Prostate gland (tissue), 2 donors: ENCODE measurements at regions not wholly inside any gene's neighbourhood (a gene's known extent, or its start where the extent isn't known, plus 50 kb on each side); places are given as distances from the start of the nearest gene placed in this dataset.

ENCODE experiments used
- DNase-seq: peaks from one replicate; pipeline ENCODE4 v3.0.0-alpha.2; 2019; ENCODE audit warnings: low spot score
- H3K27ac ChIP-seq, 2 donors: fragments of 200-600 bp; sonication (generic); 2 replicates each; pipeline ENCODE4 v1.5.1; 2017 to 2019
- H3K27me3 ChIP-seq: fragments of 200-600 bp; sonication (generic); replicated peaks from 2 replicates; pipeline ENCODE4 v1.5.1; 2019; ENCODE audit not compliant: insufficient read depth
- H3K36me3 ChIP-seq, 2 donors: fragments of 200-600 bp; sonication (generic); 1 replicate in 1 of 2; 2 replicates in 1 of 2; pipeline versions ENCODE4 v1.5.1 to v1.8.1; 2017 to 2019
- H3K4me1 ChIP-seq: fragments of 200-600 bp; sonication (generic); replicated peaks from 2 replicates; pipeline ENCODE4 v1.5.1; 2019
- H3K4me3 ChIP-seq, 2 donors: fragments of 200-600 bp; sonication (generic); 2 replicates each; pipeline ENCODE4 v1.5.1; 2017 to 2019
- H3K9me3 ChIP-seq: fragments of 200-600 bp; sonication (generic); 2 replicates; pipeline ENCODE4 v1.5.1; 2017
- POLR2A ChIP-seq: fragments of 450-650 bp; IDR thresholded peaks from one replicate; pipeline ENCODE4 v1.6.1; 2016; ENCODE audit warnings: antibody characterized with exemption, mild to moderate bottlenecking
- POLR2AphosphoS5 ChIP-seq: sonication (generic); formaldehyde crosslinking; IDR thresholded peaks from one replicate; pipeline ENCODE4 v1.6.1; 2017; ENCODE audit warnings: antibody characterized with exemption
- WGBS: methylation state at CpG from one replicate; pipeline ENCODE4 v1.1.5; 2018; 5-methylcytosine and 5-hydroxymethylcytosine counted together
- intact Hi-C: fragments of 100-400 bp; cut with DNase I; formaldehyde crosslinking; loops from one replicate; pipeline ENCODE4 v1.14.2; 2022
- TF ChIP-seq, protein P1 (sequence below), 4 experiments: fragments of 200-600 bp in 2 of 4; fragments of 450-650 bp in 2 of 4; sonication (generic) in 2 of 4; IDR thresholded peaks; 1 replicate in 3 of 4; 2 replicates in 1 of 4; pipeline ENCODE4 v1.5.1; 2016 to 2019; ENCODE audit warnings: antibody characterized with exemption in 4 of 4, mild to moderate bottlenecking in 2 of 4, moderate library complexity in 2 of 4

DNA sequence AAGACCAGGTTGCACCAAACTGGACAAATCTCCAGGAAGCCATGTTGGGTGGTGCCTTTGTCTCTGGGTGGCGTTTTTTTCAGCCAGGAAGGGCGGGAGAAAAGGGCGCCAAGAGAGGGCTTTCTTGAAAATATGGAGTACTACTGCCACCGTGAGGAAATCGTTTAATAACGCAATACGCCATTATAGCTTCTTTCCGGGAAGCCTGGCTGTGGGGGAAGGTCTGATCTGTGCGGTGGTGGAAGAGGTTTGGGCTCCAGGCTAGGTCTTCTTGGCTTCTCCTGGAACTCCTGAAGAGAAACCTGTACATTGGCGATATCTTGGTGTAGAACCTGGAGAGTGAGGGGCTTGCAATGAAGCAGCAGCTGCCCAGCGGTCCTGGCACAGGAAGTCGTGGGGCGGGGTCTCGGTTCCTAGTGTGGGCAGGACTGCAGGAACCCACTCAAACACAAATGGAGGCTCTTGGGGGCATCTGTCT lies 202.7 kb downstream of the OR13H1 start:
- intact Hi-C loops: no loop called here
- no peak for DNase-seq
- WGBS: 96% methylated on average over 14 of the region's 14 CpGs
- H3K27me3 ChIP-seq: no peaks in the 10 kb centered on the region
- no peak overlapping the region for H3K4me3 ChIP-seq
- no peaks in the 10 kb centered on the region for H3K4me1 ChIP-seq
- H3K9me3 ChIP-seq: no peaks in the 10 kb centered on the region
- no peaks in the 10 kb centered on the region for H3K36me3 ChIP-seq
- TF ChIP-seq, protein P1, sequence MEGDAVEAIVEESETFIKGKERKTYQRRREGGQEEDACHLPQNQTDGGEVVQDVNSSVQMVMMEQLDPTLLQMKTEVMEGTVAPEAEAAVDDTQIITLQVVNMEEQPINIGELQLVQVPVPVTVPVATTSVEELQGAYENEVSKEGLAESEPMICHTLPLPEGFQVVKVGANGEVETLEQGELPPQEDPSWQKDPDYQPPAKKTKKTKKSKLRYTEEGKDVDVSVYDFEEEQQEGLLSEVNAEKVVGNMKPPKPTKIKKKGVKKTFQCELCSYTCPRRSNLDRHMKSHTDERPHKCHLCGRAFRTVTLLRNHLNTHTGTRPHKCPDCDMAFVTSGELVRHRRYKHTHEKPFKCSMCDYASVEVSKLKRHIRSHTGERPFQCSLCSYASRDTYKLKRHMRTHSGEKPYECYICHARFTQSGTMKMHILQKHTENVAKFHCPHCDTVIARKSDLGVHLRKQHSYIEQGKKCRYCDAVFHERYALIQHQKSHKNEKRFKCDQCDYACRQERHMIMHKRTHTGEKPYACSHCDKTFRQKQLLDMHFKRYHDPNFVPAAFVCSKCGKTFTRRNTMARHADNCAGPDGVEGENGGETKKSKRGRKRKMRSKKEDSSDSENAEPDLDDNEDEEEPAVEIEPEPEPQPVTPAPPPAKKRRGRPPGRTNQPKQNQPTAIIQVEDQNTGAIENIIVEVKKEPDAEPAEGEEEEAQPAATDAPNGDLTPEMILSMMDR (IDR thresholded peaks at IDR 0.05): no peak
- TF ChIP-seq POLR2AphosphoS5 (no peak), POLR2A (no peak)
- H3K27ac ChIP-seq: no peak overlapping the region

DNA sequence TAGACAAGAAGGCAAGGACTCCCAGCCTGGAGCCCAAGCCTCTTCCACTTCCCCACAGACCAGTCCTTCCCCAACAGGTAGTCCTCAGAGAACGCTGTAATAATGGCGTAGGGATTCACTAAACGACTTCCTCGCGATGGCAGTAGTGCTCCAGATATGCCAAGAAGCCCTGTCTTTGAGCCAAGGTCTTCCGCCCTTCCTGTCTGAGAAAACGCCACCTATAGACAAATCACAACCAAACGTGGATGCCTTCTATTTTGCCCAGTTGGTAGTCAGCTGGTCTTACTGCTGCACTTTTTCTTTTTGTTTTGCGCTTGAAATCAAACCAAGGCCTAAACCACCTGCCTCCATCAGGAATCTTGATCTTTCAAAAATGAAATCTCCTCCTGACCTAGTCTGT lies 203.3 kb downstream of the OR13H1 start:
- intact Hi-C loops: no loop called here
- DNase-seq: no peak
- WGBS: 90% methylated on average over 9 of the region's 9 CpGs
- TF ChIP-seq POLR2A (no peak), POLR2AphosphoS5 (no peak)
- TF ChIP-seq, protein P1 (IDR thresholded peaks at IDR 0.05): no peak
- Histone ChIP-seq H3K36me3 (no peaks in the 10 kb centered on the region), H3K27me3 (no peaks in the 10 kb centered on the region), H3K9me3 (no peaks in the 10 kb centered on the region), H3K4me3 (no peak overlapping the region), H3K27ac (no peak overlapping the region), H3K4me1 (no peaks in the 10 kb centered on the region)

DNA sequence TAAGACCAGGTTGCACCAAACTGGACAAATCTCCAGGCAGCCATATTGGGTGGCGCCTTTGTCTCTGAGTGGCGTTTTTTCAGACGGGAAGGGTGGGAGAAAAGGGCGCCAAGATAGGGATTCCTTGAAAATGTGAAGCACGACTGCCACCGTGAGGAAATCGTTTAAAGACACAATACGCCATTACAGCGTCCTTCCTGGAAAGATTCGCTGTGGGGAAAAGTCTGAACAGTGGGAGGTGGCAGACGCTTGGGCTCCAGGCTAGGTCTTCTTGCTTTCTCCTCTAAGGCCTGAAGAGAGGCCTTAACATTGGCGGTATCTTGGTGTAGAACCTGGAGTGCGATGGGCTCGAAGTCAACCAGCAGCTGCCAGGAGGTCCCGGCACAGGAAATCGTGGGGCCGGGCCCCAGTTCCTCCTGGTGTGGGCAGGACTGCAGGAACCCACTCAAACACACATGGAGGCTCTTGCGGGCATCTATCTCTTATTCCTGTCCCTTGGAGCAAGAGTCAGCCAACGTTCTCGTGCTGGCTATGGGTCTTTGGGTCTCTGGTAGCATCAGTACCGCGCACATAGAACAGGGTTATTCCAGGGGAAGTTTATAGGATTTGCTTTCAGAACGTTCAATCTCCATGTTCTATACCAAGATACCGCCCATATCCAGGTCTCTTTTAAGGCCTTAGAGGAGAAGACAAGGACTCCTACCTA lies 208.8 kb downstream of the OR13H1 start:
- no peaks in the 10 kb centered on the region for H3K4me1 ChIP-seq
- H3K4me3 ChIP-seq: no peak overlapping the region
- intact Hi-C loops: no loop called here
- H3K9me3 ChIP-seq: no peaks in the 10 kb centered on the region
- DNase-seq: no peak
- H3K36me3 ChIP-seq: no peaks in the 10 kb centered on the region
- no peak overlapping the region for H3K27ac ChIP-seq
- WGBS: 90% methylated on average over 16 of the region's 24 CpGs
- H3K27me3 ChIP-seq: no peaks in the 10 kb centered on the region
- TF ChIP-seq, protein P1 (IDR thresholded peaks at IDR 0.05): no peak
- TF ChIP-seq POLR2A: no peak
- TF ChIP-seq POLR2AphosphoS5: no peak

DNA sequence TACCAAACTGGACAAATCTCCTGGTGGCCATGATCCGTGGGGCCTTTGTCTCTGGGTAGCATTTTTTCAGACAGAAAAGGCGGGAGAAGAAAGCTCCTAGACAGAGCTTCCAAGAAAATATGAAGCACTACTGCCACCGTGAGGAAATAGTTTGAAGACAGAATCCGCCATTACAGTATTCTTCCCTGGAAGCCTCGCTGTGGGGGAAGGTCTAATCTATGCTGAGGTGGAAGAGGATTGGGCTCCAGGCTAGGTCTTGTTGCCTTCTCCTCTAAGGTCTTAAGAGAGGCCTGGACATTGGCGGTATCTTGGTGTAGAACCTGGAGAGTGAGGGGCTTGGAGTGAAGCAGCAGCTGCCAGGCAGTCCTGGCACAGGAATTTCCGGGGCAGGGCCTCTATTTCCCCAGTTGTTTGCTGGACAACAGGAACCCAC lies 218.9 kb downstream of the OR13H1 start:
- Histone ChIP-seq H3K4me3 (no peak overlapping the region), H3K9me3 (no peaks in the 10 kb centered on the region), H3K4me1 (no peaks in the 10 kb centered on the region), H3K27me3 (no peaks in the 10 kb centered on the region), H3K36me3 (no peaks in the 10 kb centered on the region), H3K27ac (no peak overlapping the region)
- WGBS: 92% methylated on average over 6 of the region's 7 CpGs
- intact Hi-C loops: no loop called here
- no peak for DNase-seq
- no peak for TF ChIP-seq POLR2A

DNA sequence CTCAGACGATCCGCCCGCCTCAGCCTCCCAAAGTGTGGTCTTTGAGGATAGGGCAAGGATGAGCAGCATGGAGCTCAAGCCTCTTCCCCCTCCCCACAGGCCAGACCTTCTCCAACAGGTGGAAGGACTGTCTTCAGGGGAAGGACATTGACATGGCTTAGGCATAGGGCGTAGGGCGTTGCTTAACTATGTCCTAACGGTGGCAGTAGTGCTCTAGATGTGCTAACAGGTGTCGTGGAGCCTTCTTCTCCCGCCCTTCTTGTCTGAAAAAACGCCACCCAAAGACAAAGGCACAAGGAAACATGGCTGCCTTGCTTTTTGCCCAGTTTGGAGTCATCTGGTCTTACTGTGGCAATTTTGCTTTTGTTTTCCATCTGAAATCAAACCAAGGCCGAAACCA lies 219.8 kb downstream of the OR13H1 start:
- Histone ChIP-seq H3K4me1 (no peaks in the 10 kb centered on the region), H3K27ac (no peak overlapping the region), H3K9me3 (no peaks in the 10 kb centered on the region), H3K4me3 (no peak overlapping the region), H3K36me3 (no peaks in the 10 kb centered on the region), H3K27me3 (no peaks in the 10 kb centered on the region)
- TF ChIP-seq POLR2AphosphoS5 (no peak), POLR2A (no peak)
- TF ChIP-seq, protein P1 (IDR thresholded peaks at IDR 0.05): no peak
- 98% methylated on average over 10 of the region's 10 CpGs for WGBS
- intact Hi-C loops: no loop called here
- DNase-seq: no peak
